Omental fat pad (tissue), 3 donors: ENCODE measurements at regions not wholly inside any gene's neighbourhood (a gene's known extent, or its start where the extent isn't known, plus 50 kb on each side); places are given as distances from the start of the nearest gene placed in this dataset.

Experiments used
- ATAC-seq: fragments of 150-250 bp; one replicate; pipeline ENCODE4 v1.9.1; 2016; ENCODE audit warnings: mild to moderate bottlenecking, moderate library complexity; ENCODE audit not compliant: low FRiP score
- DNase-seq: peaks from one replicate; pipeline ENCODE4 v3.0.0-alpha.2; 2019; ENCODE audit warnings: low spot score
- CTCF ChIP-seq, 3 donors: fragments of 450-650 bp; IDR thresholded peaks; one replicate each; pipeline ENCODE4 v1.5.1; 2016 to 2017; ENCODE audit warnings: antibody characterized with exemption in 3 of 3, mild to moderate bottlenecking in 3 of 3, moderate library complexity in 2 of 3

- no peak for TF ChIP-seq CTCF (IDR thresholded peaks at IDR 0.05)
- no peak for DNase-seq
- no peak for ATAC-seq
Measured at GRCh38 chr1:82836213-82836972, 1035.7 kb downstream of the ADGRL2 start.

DNA sequence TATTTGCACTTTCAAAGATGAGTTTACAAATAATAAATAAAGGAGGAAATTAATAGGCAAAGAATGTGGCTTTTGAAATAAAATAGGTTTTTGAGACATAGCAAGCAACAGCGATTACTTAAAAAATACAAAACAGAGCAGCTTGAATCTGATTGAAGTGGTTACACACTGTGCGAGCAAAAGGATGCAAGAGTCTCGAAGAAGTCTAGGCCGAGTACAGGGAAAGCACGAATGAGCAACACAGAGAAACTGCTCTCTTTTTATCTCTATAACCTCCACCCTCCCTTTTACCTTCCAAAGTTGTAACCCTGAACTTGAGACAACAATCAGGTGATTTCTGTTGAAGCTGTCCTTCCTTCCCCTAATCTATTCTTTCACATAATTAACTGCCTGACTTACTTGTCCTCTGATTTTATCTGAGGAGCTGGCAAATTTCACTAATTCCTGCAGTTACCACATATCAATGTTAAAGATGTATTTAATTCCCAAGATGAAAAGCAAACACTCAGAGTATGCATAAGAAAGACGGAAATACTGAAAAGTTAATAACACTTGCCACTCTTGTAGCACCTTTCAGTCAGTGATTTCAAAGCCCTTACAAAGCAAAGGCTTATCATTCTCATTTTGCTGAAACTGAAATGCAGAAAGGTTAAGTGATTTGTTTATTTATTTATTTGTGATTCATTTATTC lies 1030.1 kb downstream of the ADGRL2 start:
- TF ChIP-seq CTCF (IDR thresholded peaks at IDR 0.05) = no peak
- ATAC-seq = no peak
- DNase-seq = no peak

DNA sequence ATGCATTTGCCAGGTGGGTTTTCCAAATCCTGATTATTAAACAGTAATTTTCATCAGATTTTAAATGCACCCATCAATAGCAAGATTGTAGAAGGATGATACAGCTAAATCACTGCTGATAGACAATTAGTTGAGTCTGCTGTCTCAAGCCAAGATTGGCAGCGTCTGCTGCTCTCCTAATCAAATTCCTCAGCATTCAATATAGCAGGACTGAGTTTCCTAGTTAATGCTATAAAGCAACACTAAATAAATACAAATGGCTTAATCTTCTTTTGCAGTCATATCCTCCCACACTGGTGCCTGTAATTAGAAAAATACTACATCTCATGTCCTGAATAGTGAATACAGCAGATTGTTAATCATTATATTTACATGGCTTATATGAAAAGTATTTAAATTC lies 1028.8 kb downstream of the ADGRL2 start:
- DNase-seq (no peak), ATAC-seq (no peak)
- TF ChIP-seq CTCF (IDR thresholded peaks at IDR 0.05) = no peak

DNA sequence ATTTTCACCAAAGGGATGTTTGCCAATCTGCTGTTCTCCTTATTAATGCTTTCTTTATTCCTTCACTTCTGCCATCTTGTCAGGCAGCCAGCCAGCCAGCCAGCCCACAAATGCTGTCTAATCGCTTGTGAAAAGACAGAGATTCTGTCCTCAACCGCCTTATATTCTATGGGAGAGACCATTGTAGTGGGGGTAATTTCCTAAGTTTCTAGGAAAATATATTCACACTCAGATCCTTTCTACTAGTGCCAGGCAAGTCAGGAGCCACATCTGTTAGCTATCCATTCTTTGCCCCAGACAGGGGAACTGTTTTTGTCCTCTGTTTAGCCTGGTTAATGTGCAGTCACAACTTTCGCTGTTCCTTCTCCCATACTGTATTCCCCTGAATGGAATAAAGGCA lies 1023.1 kb downstream of the ADGRL2 start:
- ATAC-seq = no peak
- no peak for DNase-seq
- TF ChIP-seq CTCF (IDR thresholded peaks at IDR 0.05) = no peak

DNA sequence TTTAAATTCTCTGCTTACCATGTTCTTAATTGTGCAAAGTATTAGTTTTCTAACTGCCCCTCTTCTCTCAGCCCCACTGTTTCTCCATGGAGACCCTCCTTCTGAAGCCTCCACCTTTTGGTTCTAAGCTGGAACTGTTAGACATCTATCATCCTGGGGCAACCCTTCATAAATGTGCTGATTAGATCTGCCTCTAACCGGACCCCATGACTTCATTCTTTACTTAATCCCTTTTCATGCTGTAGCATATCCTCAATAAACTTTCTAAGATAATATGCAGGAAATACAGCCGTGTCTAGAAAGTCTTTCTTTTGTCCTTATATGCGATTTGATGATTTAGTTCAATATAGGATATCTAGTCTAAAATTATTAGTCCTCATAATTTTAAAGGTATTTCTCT lies 1020.1 kb downstream of the ADGRL2 start:
- DNase-seq (no peak), ATAC-seq (no peak)
- TF ChIP-seq CTCF (IDR thresholded peaks at IDR 0.05) = no peak

DNA sequence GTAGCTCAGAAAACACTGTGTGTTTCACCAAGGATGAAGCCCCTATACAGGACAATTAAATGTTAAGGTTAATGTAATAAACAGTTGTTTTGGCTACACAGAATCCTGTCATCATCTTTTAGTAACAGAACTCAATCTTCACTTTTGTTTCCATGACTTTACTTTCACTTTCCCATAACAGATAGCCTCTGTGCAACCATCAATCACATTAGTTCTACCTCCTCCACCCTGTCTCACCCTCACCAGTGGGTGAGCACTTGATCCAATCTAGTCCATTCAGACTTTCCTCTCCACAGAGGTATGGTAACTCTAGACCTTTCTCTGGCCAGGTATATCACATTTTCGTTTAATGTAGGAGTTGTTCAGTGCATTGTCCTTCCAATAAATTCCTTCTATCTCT lies 1018.5 kb downstream of the ADGRL2 start:
- DNase-seq = no peak
- no peak for ATAC-seq
- no peak for TF ChIP-seq CTCF (IDR thresholded peaks at IDR 0.05)

GRCh38 chr1:82818586-82818985 lies 1017.9 kb downstream of the ADGRL2 start:
- no peak for TF ChIP-seq CTCF (IDR thresholded peaks at IDR 0.05)
- DNase-seq (no peak), ATAC-seq (no peak)
